Endometrium (tissue), 2 donors: ENCODE measurements at regions not wholly inside any gene's neighbourhood (a gene's known extent, or its start where the extent isn't known, plus 50 kb on each side); places are given as distances from the start of the nearest gene placed in this dataset.

Experiments
- FAIRE-seq: peaks from 2 replicates; lab custom pipeline; 2012; peaks lifted over from hg19 to GRCh38; lab: Jason Lieb, UNC
- donor health status: control.
- donor health status: control.

GRCh38 chr2:43055086-43055912 is 171.1 kb downstream of the ZFP36L2 start:
- no peak for FAIRE-seq

GRCh38 chr2:43054367-43054766 is 172.0 kb downstream of the ZFP36L2 start:
- FAIRE-seq = no peak

GRCh38 chr2:43052944-43053306 is 173.5 kb downstream of the ZFP36L2 start:
- FAIRE-seq = no peak

- FAIRE-seq = no peak
These were observed 174.0 kb downstream of the ZFP36L2 start for GRCh38 chr2:43052204-43052943.

- no peak for FAIRE-seq
These were observed 175.1 kb downstream of the ZFP36L2 start for GRCh38 chr2:43051338-43051737.

GRCh38 chr2:43050866-43051265 is 175.5 kb downstream of the ZFP36L2 start:
- no peak for FAIRE-seq

GRCh38 chr2:43049836-43050801 is 176.3 kb downstream of the ZFP36L2 start:
- FAIRE-seq = no peak

GRCh38 chr2:43047187-43047780 is 179.1 kb downstream of the ZFP36L2 start:
- no peak for FAIRE-seq

GRCh38 chr2:43045866-43046265 is 180.5 kb downstream of the ZFP36L2 start:
- no peak for FAIRE-seq

GRCh38 chr2:43044093-43044681 is 182.2 kb downstream of the ZFP36L2 start:
- no peak for FAIRE-seq

- FAIRE-seq = no peak
These were observed 182.9 kb downstream of the ZFP36L2 start for GRCh38 chr2:43043553-43043870.

- no peak for FAIRE-seq
These were observed 184.6 kb downstream of the ZFP36L2 start for GRCh38 chr2:43041661-43042360.

- FAIRE-seq = no peak
These were observed 185.2 kb downstream of the ZFP36L2 start for GRCh38 chr2:43041173-43041591.

GRCh38 chr2:43040084-43040854 is 186.1 kb downstream of the ZFP36L2 start:
- no peak for FAIRE-seq

- no peak for FAIRE-seq
These were observed 186.9 kb downstream of the ZFP36L2 start for GRCh38 chr2:43039376-43040080.

- no peak for FAIRE-seq
These were observed 187.7 kb downstream of the ZFP36L2 start for GRCh38 chr2:43038696-43039094.

- FAIRE-seq = no peak
These were observed 188.2 kb downstream of the ZFP36L2 start for GRCh38 chr2:43038034-43038695.

- no peak for FAIRE-seq
These were observed 190.5 kb downstream of the ZFP36L2 start for GRCh38 chr2:43035922-43036321.

- no peak for FAIRE-seq
These were observed 191.5 kb downstream of the ZFP36L2 start for GRCh38 chr2:43034921-43035320.
